NB4 (cell line): ENCODE measurements at regions not wholly inside any gene's neighbourhood (a gene's known extent, or its start where the extent isn't known, plus 50 kb on each side); places are given as distances from the start of the nearest gene placed in this dataset.
"Not testable (repeated sequence)": the region's sequence is repeated elsewhere in the genome, so short reads cannot be mapped to it uniquely, and the experiment has no call there.

Source experiments
- DNase-seq: peaks from one replicate; pipeline ENCODE4 v3.0.0; 2010; ENCODE audit warnings: low read depth
- H3K4me3 ChIP-seq: one replicate; pipeline ENCODE4 v1.5.1; 2011; ENCODE audit warnings: mild to moderate bottlenecking, low read depth, low read length, moderate library complexity
- MYC ChIP-seq: IDR thresholded peaks from 2 replicates; pipeline ENCODE4 v1.6.1; 2011; ENCODE audit warnings: low read depth, low read length
- POLR2A ChIP-seq: IDR thresholded peaks from 2 replicates; pipeline ENCODE4 v1.6.1; 2011; ENCODE audit warnings: mild to moderate bottlenecking; ENCODE audit not compliant: insufficient read length; ENCODE audit errors: extremely low read depth
- TF ChIP-seq, protein P1 (sequence below): IDR thresholded peaks from one replicate; pipeline ENCODE4 v1.5.1; 2012; ENCODE audit warnings: low read depth, low read length
- TF ChIP-seq, protein P2 (sequence below): IDR thresholded peaks from 2 replicates; pipeline ENCODE4 v1.6.1; 2011; ENCODE audit warnings: low read depth, low read length

DNA sequence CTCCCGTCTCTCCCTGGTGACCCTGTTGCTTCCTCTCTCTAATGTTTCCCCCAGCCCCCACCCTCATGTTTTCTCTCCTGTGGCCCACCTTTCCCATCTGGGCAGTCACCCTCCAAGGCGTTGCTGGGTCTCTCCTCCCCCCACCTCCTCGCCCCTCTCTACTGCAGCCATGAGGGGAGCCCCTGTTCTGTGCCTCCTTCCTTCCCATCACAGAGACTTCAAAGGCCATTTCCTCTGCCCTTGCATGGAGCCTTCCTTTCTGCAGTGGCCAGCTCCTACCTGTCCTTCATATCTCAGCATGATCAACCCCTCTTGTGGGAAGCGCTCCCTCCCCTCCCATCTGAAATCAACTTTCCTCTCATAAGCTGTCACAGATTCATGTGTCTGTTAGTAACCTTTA is 194.0 kb upstream of the PRSS58 start:
- no peak for DNase-seq
- TF ChIP-seq MYC (no peak), POLR2A (no peak)
- TF ChIP-seq, protein P1, sequence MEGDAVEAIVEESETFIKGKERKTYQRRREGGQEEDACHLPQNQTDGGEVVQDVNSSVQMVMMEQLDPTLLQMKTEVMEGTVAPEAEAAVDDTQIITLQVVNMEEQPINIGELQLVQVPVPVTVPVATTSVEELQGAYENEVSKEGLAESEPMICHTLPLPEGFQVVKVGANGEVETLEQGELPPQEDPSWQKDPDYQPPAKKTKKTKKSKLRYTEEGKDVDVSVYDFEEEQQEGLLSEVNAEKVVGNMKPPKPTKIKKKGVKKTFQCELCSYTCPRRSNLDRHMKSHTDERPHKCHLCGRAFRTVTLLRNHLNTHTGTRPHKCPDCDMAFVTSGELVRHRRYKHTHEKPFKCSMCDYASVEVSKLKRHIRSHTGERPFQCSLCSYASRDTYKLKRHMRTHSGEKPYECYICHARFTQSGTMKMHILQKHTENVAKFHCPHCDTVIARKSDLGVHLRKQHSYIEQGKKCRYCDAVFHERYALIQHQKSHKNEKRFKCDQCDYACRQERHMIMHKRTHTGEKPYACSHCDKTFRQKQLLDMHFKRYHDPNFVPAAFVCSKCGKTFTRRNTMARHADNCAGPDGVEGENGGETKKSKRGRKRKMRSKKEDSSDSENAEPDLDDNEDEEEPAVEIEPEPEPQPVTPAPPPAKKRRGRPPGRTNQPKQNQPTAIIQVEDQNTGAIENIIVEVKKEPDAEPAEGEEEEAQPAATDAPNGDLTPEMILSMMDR: no peak
- TF ChIP-seq, protein P2, sequence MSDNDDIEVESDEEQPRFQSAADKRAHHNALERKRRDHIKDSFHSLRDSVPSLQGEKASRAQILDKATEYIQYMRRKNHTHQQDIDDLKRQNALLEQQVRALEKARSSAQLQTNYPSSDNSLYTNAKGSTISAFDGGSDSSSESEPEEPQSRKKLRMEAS: no peak
- no peak overlapping the region for H3K4me3 ChIP-seq

- no peak overlapping the region for H3K4me3 ChIP-seq
- DNase-seq: no peak
- no peak for TF ChIP-seq POLR2A
- TF ChIP-seq, protein P1: no peak
- TF ChIP-seq, protein P2: no peak
- TF ChIP-seq MYC: no peak
These were observed 193.4 kb upstream of the PRSS58 start for GRCh38 chr7:142451296-142451695.

DNA sequence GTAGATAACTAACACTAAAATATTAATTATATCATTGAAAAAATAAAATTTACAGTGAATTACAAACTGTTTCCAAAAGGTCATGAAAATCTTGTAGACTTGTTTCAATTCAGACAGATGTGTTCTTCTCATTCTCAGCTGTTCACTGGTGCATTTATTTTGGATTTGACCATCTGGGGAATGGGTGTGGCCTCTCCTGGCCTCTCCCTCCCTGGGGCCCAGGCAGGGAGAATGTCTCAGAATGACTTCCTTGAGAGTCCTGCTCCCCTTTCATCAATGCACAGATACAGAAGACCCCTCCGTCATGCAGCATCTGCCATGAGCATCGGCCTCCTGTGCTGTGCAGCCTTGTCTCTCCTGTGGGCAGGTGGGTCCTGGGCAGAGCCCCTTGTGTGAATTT is 192.8 kb upstream of the PRSS58 start:
- no peak for DNase-seq
- TF ChIP-seq MYC: no peak
- TF ChIP-seq, protein P1: no peak
- no peak for TF ChIP-seq POLR2A
- TF ChIP-seq, protein P2: no peak
- no peak overlapping the region for H3K4me3 ChIP-seq

- TF ChIP-seq, protein P2: no peak
- TF ChIP-seq, protein P1: no peak
- TF ChIP-seq MYC (no peak), POLR2A (no peak)
- no peak for DNase-seq
- no peak overlapping the region for H3K4me3 ChIP-seq
These were observed 192.3 kb upstream of the PRSS58 start for GRCh38 chr7:142450206-142450605.

DNA sequence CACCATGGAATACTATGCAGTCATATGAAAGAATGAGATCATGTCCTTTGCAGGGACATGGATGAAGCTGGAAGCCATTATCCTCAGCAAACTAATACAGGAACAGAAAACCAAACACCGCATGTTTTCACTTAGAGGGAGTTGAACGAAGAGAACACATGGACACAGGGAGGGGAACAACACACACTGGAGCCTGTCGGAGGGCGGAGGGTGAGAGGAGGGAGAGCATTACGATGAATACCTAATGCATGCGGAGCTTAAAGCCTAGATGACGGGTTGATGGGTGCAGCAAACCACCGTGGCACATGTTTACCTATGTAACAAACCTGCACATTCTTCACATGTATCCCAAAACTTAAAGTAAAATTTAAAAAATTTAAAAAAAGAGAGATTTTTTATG is 191.0 kb upstream of the PRSS58 start:
- not testable (repeated sequence) for H3K4me3 ChIP-seq, DNase-seq

GRCh38 chr7:142447762-142448161 is 189.9 kb upstream of the PRSS58 start:
- TF ChIP-seq, protein P2: no peak
- TF ChIP-seq POLR2A (no peak), MYC (no peak)
- TF ChIP-seq, protein P1: no peak
- H3K4me3 ChIP-seq: no peak overlapping the region
- DNase-seq: no peak
